ENCODE measurements at regions not wholly inside any gene's neighbourhood (a gene's known extent, or its start where the extent isn't known, plus 50 kb on each side); places are given as distances from the start of the nearest gene placed in this dataset.

GRCh38 chr1:70627910-70628309 lies 216.8 kb downstream of the CTH start:
- Histone ChIP-seq H3K9me3 (no peaks in the 10 kb centered on the region), H3K4me3 (replicated peaks in 1 of 3) (no peak overlapping the region), H3K27ac (no peak overlapping the region), H3K4me1 (no peaks in the 10 kb centered on the region), H3K27me3 (no peaks in the 10 kb centered on the region), H3K36me3 (no peaks in the 10 kb centered on the region)
- no peak for DNase-seq
- TF ChIP-seq CTCF (IDR thresholded peaks at IDR 0.05), result no peak
- TF ChIP-seq POLR2A (IDR thresholded peaks at IDR 0.05), result no peak
- WGBS, 2 donors, result 38 to 44% methylated on average over 4 of the region's 4 CpGs
- intact Hi-C loops (cut with DNase I), result no loop called here

- no peak for DNase-seq
- no peaks in the 10 kb centered on the region for H3K27me3 ChIP-seq
- H3K27ac ChIP-seq, result no peak overlapping the region
- no peaks in the 10 kb centered on the region for H3K4me1 ChIP-seq
- WGBS, 2 donors, result 55 to 57% methylated on average over 5 of the region's 5 CpGs
- no peak overlapping the region for H3K4me3 ChIP-seq (replicated peaks in 1 of 3)
- no peak for TF ChIP-seq CTCF (IDR thresholded peaks at IDR 0.05)
- no peak for TF ChIP-seq POLR2A (IDR thresholded peaks at IDR 0.05)
- no peaks in the 10 kb centered on the region for H3K9me3 ChIP-seq
- H3K36me3 ChIP-seq, result no peaks in the 10 kb centered on the region
- intact Hi-C loops (cut with DNase I), result no loop called here
Measured at GRCh38 chr1:70628973-70629372, 217.9 kb downstream of the CTH start.

GRCh38 chr1:70633004-70633403 lies 221.9 kb downstream of the CTH start:
- no peak overlapping the region for H3K4me3 ChIP-seq (replicated peaks in 1 of 3)
- H3K27ac ChIP-seq, result no peak overlapping the region
- 71 to 76% methylated on average over 1 of the region's 1 CpG for WGBS, 2 donors
- no peaks in the 10 kb centered on the region for H3K27me3 ChIP-seq
- no peaks in the 10 kb centered on the region for H3K36me3 ChIP-seq
- no peaks in the 10 kb centered on the region for H3K4me1 ChIP-seq
- no peak for DNase-seq
- no peaks in the 10 kb centered on the region for H3K9me3 ChIP-seq
- TF ChIP-seq POLR2A (IDR thresholded peaks at IDR 0.05), result no peak
- TF ChIP-seq CTCF (IDR thresholded peaks at IDR 0.05), result no peak
- intact Hi-C loops (cut with DNase I), result no loop called here

GRCh38 chr1:70635868-70636267 lies 224.8 kb downstream of the CTH start:
- intact Hi-C loops (cut with DNase I), result no loop called here
- H3K36me3 ChIP-seq, result no peaks in the 10 kb centered on the region
- 80% methylated on average over 3 of the region's 3 CpGs for WGBS, 2 donors
- no peaks in the 10 kb centered on the region for H3K9me3 ChIP-seq
- TF ChIP-seq POLR2A (IDR thresholded peaks at IDR 0.05) (no peak), CTCF (IDR thresholded peaks at IDR 0.05) (no peak)
- DNase-seq, result no peak
- no peaks in the 10 kb centered on the region for H3K4me1 ChIP-seq
- no peak overlapping the region for H3K4me3 ChIP-seq (replicated peaks in 1 of 3)
- H3K27me3 ChIP-seq, result no peaks in the 10 kb centered on the region
- H3K27ac ChIP-seq, result no peak overlapping the region

- H3K27me3 ChIP-seq, result no peaks in the 10 kb centered on the region
- no peaks in the 10 kb centered on the region for H3K4me1 ChIP-seq
- H3K27ac ChIP-seq, result no peak overlapping the region
- H3K9me3 ChIP-seq, result no peaks in the 10 kb centered on the region
- WGBS, 2 donors, result 92 to 100% methylated on average over 1 of the region's 1 CpG
- DNase-seq, result no peak
- TF ChIP-seq POLR2A (IDR thresholded peaks at IDR 0.05), result no peak
- TF ChIP-seq CTCF (IDR thresholded peaks at IDR 0.05), result no peak
- intact Hi-C loops (cut with DNase I), result no loop called here
- no peak overlapping the region for H3K4me3 ChIP-seq (replicated peaks in 1 of 3)
- H3K36me3 ChIP-seq, result no peaks in the 10 kb centered on the region
Measured at GRCh38 chr1:70641868-70642267, 230.8 kb downstream of the CTH start.

Data from thyroid gland (tissue), 4 donors.